ENCODE measurements at regions not wholly inside any gene's neighbourhood (a gene's known extent, or its start where the extent isn't known, plus 50 kb on each side); places are given as distances from the start of the nearest gene placed in this dataset.

- no peak for TF ChIP-seq CTCF (conservative IDR thresholded peaks at IDR 0.05)
- no peak for TF ChIP-seq ZFX (IDR thresholded peaks at IDR 0.05)
These were observed 592.4 kb downstream of the RFPL4B start for GRCh38 chr6:112939563-112939962.

Data from C4-2B (cell line).